Lower lobe of right lung (tissue), 2 donors: ENCODE measurements at regions not wholly inside any gene's neighbourhood (a gene's known extent, or its start where the extent isn't known, plus 50 kb on each side); places are given as distances from the start of the nearest gene placed in this dataset.

Experiments
- ATAC-seq, 2 donors: fragments of 200-7000 bp; cut with Tn5 transposase; one replicate each; pipeline ENCODE4 v1.9.1; 2020 to 2022; ENCODE audit warnings: mild to moderate bottlenecking in 2 of 2, moderate library complexity in 2 of 2
- DNase-seq: peaks from one replicate; pipeline ENCODE4 v3.0.0-alpha.2; 2020
- H3K27ac ChIP-seq: fragments of 200-600 bp; one replicate; pipeline ENCODE4 v1.8.0; 2022
- H3K27me3 ChIP-seq: fragments of 200-600 bp; one replicate; pipeline ENCODE4 v1.8.0; 2022; ENCODE audit warnings: low read depth
- H3K36me3 ChIP-seq: fragments of 200-600 bp; one replicate; pipeline ENCODE4 v1.8.0; 2022; ENCODE audit warnings: mild to moderate bottlenecking
- H3K4me1 ChIP-seq: fragments of 200-600 bp; one replicate; pipeline ENCODE4 v1.8.0; 2022
- H3K4me3 ChIP-seq: fragments of 200-600 bp; one replicate; pipeline ENCODE4 v1.8.0; 2022; ENCODE audit warnings: mild to moderate bottlenecking
- H3K9me3 ChIP-seq: fragments of 200-600 bp; one replicate; pipeline ENCODE4 v1.8.0; 2022
- intact Hi-C: fragments of 100-400 bp; cut with DNase I; formaldehyde crosslinking; loops from one replicate; pipeline ENCODE4 v1.11.0; 2022
- TF ChIP-seq, protein P1 (sequence below): fragments of 200-600 bp; IDR thresholded peaks from one replicate; pipeline ENCODE4 v1.8.0; 2022; ENCODE audit warnings: antibody characterized with exemption, mild to moderate bottlenecking
- donor health status: DM: no; HTN: yes; CAD: no; lungs with severe emphysema.

GRCh38 chr9:99606957-99607356 is 214.7 kb upstream of the NR4A3 start:
- Histone ChIP-seq H3K4me1 (no peaks in the 10 kb centered on the region), H3K27ac (no peak overlapping the region), H3K27me3 (no peaks in the 10 kb centered on the region), H3K4me3 (no peak overlapping the region), H3K9me3 (no peaks in the 10 kb centered on the region), H3K36me3 (no peaks in the 10 kb centered on the region)
- DNase-seq (no peak), ATAC-seq (no peak)
- intact Hi-C loops, result no loop called here
- TF ChIP-seq, protein P1, sequence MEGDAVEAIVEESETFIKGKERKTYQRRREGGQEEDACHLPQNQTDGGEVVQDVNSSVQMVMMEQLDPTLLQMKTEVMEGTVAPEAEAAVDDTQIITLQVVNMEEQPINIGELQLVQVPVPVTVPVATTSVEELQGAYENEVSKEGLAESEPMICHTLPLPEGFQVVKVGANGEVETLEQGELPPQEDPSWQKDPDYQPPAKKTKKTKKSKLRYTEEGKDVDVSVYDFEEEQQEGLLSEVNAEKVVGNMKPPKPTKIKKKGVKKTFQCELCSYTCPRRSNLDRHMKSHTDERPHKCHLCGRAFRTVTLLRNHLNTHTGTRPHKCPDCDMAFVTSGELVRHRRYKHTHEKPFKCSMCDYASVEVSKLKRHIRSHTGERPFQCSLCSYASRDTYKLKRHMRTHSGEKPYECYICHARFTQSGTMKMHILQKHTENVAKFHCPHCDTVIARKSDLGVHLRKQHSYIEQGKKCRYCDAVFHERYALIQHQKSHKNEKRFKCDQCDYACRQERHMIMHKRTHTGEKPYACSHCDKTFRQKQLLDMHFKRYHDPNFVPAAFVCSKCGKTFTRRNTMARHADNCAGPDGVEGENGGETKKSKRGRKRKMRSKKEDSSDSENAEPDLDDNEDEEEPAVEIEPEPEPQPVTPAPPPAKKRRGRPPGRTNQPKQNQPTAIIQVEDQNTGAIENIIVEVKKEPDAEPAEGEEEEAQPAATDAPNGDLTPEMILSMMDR, result no peak

DNA sequence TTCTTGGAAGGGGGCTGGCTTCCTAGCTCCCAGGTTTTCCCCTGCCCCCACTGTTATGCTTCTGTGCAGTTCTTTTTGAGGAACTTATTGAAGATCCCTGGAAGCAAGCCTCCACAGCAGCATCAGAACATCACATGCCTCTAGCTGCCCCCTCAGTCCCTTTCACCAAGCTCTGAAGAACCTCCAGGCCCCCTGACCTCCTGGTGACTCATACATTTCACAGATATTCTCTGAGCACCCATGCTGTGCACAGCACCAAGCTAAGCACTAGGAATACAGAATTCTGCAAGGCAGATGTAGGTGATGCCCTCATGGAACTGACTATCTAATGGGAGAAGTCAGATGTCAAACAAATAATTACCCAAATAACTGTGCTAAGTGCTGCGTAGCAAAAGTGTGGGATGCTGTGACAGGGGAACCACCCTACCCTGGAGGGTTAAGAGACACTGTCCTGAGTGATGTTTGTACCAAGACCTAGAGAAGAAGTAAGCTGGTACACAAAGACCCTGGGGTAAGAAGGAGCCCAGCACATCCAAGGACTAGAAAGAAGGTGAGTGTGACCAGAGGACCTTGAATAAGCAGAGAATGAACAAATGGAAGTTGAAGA is 213.7 kb upstream of the NR4A3 start:
- intact Hi-C loops, result no loop called here
- no peak for DNase-seq
- Histone ChIP-seq H3K4me3 (no peak overlapping the region), H3K27ac (no peak overlapping the region), H3K36me3 (no peaks in the 10 kb centered on the region), H3K27me3 (no peaks in the 10 kb centered on the region), H3K9me3 (no peaks in the 10 kb centered on the region), H3K4me1 (no peaks in the 10 kb centered on the region)
- peak in 1 of 2 donors; percentile 44 for ATAC-seq
- TF ChIP-seq, protein P1, result no peak

- H3K27ac ChIP-seq, result no peak overlapping the region
- TF ChIP-seq, protein P1, result no peak
- no peak overlapping the region for H3K4me3 ChIP-seq
- intact Hi-C loops, result no loop called here
- H3K9me3 ChIP-seq, result no peaks in the 10 kb centered on the region
- no peak for DNase-seq
- no peaks in the 10 kb centered on the region for H3K27me3 ChIP-seq
- no peak for ATAC-seq
- H3K4me1 ChIP-seq, result no peaks in the 10 kb centered on the region
- H3K36me3 ChIP-seq, result no peaks in the 10 kb centered on the region
Observed at GRCh38 chr9:99614341-99614740, 207.3 kb upstream of the NR4A3 start.

DNA sequence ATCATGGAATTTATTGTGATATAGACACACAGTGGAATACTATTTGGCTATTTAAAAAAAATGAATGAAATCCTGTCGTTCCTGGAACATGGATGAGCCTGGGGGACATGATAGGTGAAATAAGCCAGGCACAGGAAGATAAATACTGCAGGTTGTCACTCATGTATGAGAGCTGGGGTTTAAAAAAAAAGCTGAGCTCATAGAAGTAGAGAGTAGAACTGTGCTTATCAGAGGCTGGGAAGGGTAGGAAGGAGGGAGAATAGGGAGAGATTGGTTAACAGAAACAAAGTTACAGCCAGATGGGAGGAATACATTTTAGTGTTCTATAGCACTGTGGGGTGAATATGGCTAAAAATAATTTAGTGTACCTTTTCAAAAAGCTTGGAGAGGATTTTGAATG is 200.6 kb upstream of the NR4A3 start:
- H3K4me3 ChIP-seq, result no peak overlapping the region
- DNase-seq (no peak), ATAC-seq (no peak)
- H3K9me3 ChIP-seq, result no peaks in the 10 kb centered on the region
- H3K27ac ChIP-seq, result no peak overlapping the region
- H3K27me3 ChIP-seq, result no peaks in the 10 kb centered on the region
- TF ChIP-seq, protein P1, result no peak
- no peaks in the 10 kb centered on the region for H3K36me3 ChIP-seq
- no peaks in the 10 kb centered on the region for H3K4me1 ChIP-seq
- intact Hi-C loops, result no loop called here

DNA sequence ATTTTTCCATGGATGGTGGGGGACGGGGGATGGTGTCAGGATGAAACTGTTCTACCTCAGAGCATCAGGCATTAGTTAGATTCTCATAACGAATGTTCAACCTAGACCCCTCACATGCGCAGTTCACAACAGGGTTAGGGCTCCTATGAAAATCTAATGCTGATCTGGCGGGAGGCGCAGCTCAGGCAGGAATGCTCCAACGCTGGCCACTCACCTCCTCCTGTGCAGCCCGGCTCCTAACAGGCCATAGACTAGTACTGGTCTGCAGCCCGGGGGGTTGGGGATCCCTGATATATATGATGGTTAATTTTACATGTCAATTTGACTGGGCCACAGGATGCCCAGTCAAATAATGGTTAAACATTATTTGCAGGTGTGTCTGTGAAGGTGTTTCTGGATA is 199.0 kb upstream of the NR4A3 start:
- Histone ChIP-seq H3K27ac (no peak overlapping the region), H3K27me3 (no peaks in the 10 kb centered on the region), H3K4me1 (no peaks in the 10 kb centered on the region), H3K4me3 (no peak overlapping the region), H3K9me3 (no peaks in the 10 kb centered on the region), H3K36me3 (no peaks in the 10 kb centered on the region)
- intact Hi-C loops, result no loop called here
- DNase-seq (no peak), ATAC-seq (no peak)
- TF ChIP-seq, protein P1, result no peak
